CD14-positive monocyte (primary cell): ENCODE measurements at regions not wholly inside any gene's neighbourhood (a gene's known extent, or its start where the extent isn't known, plus 50 kb on each side); places are given as distances from the start of the nearest gene placed in this dataset.

Source experiments
- DNase-seq, 3 donors: peaks; one replicate each; pipeline ENCODE4 v3.0.0-alpha.2; 2011 to 2022
- H2AFZ ChIP-seq: 2 replicates; pipeline ENCODE4 v1.6.0; 2012; ENCODE audit warnings: mild to moderate bottlenecking, low read depth, low read length, inconsistent platforms; ENCODE audit not compliant: insufficient read depth, poor library complexity, severe bottlenecking
- H3K27ac ChIP-seq, 2 donors: 1 replicate in 1 of 2; 2 replicates in 1 of 2; pipeline ENCODE4 v1.5.1; 2012 to 2013; ENCODE audit warnings: low read length in 2 of 2, control low read depth in 1 of 2, inconsistent platforms in 1 of 2, low read depth in 1 of 2, mild to moderate bottlenecking in 1 of 2
- H3K27me3 ChIP-seq, 2 donors: one replicate each; pipeline versions ENCODE4 v1.6.0 to v1.6.1; 2011 to 2013; ENCODE audit warnings: low read length in 2 of 2; ENCODE audit not compliant: control insufficient read depth in 2 of 2, insufficient read depth in 2 of 2
- H3K36me3 ChIP-seq, 2 donors: replicated peaks in 1 of 2; 1 replicate in 1 of 2; 2 replicates in 1 of 2; pipeline versions ENCODE4 v1.5.1 to v1.6.1; 2012 to 2013; ENCODE audit warnings: low read length in 2 of 2, control low read depth in 1 of 2, inconsistent platforms in 1 of 2, mild to moderate bottlenecking in 1 of 2; ENCODE audit not compliant: insufficient read depth in 2 of 2, control insufficient read depth in 1 of 2
- H3K4me1 ChIP-seq, 2 donors: 1 replicate in 1 of 2; 2 replicates in 1 of 2; pipeline versions ENCODE4 v1.5.1 to v1.6.1; 2012 to 2013; ENCODE audit warnings: low read length in 2 of 2, control low read depth in 1 of 2, inconsistent platforms in 1 of 2, mild to moderate bottlenecking in 1 of 2, moderate library complexity in 1 of 2; ENCODE audit not compliant: insufficient read depth in 2 of 2, control insufficient read depth in 1 of 2
- H3K4me2 ChIP-seq: replicated peaks from 2 replicates; pipeline ENCODE3; 2012; ENCODE audit warnings: low read length, moderate library complexity, mild to moderate bottlenecking; ENCODE audit not compliant: poor library complexity, severe bottlenecking; ENCODE audit errors: extremely low read depth
- H3K4me3 ChIP-seq, 3 experiments: fragments of 200-600 bp in 1 of 3; sonication (generic) in 1 of 3; replicated peaks in 1 of 3; 1 replicate in 2 of 3; 2 replicates in 1 of 3; pipeline ENCODE4 v1.5.1; 2011 to 2013; ENCODE audit warnings: low read length in 3 of 3, mild to moderate bottlenecking in 3 of 3, control low read depth in 2 of 3, low read depth in 2 of 3, inconsistent platforms in 1 of 3, moderate library complexity in 1 of 3
- H3K79me2 ChIP-seq: 2 replicates; pipeline ENCODE4 v1.6.0; 2012; ENCODE audit warnings: mild to moderate bottlenecking, control low read depth, inconsistent platforms, low read length, moderate library complexity; ENCODE audit not compliant: insufficient read depth
- H3K9ac ChIP-seq: 2 replicates; pipeline ENCODE4 v1.6.0; 2017; ENCODE audit warnings: low read length, mild to moderate bottlenecking; ENCODE audit not compliant: insufficient read depth, poor library complexity, severe bottlenecking
- H3K9me3 ChIP-seq, 2 donors: replicated peaks in 1 of 2; 1 replicate in 1 of 2; 2 replicates in 1 of 2; pipeline versions ENCODE4 v1.5.1 to v1.6.1; 2012 to 2013; ENCODE audit warnings: low read length in 2 of 2, control low read depth in 1 of 2; ENCODE audit not compliant: control insufficient read depth in 1 of 2, insufficient read depth in 1 of 2
- H4K20me1 ChIP-seq: 2 replicates; pipeline ENCODE4 v1.6.0; 2012; ENCODE audit warnings: mild to moderate bottlenecking, low read length, control low read depth, moderate library complexity; ENCODE audit not compliant: insufficient read depth
- H3K27ac Mint-ChIP-seq, 7 donors: one replicate each; pipeline ENCODE4 v1.8.0; 2020; ENCODE audit warnings: mild to moderate bottlenecking in 7 of 7, mixed read lengths in 7 of 7, moderate library complexity in 6 of 7, inconsistent platforms in 2 of 7
- H3K27me3 Mint-ChIP-seq, 3 donors: one replicate each; pipeline ENCODE4 v1.8.0; 2021 to 2022; ENCODE audit warnings: low read depth in 3 of 3, mild to moderate bottlenecking in 3 of 3, mixed read lengths in 3 of 3, moderate library complexity in 3 of 3, inconsistent platforms in 1 of 3
- H3K36me3 Mint-ChIP-seq, 2 donors: one replicate each; pipeline ENCODE4 v1.8.0; 2020; ENCODE audit warnings: mixed read lengths in 2 of 2, inconsistent platforms in 1 of 2, mild to moderate bottlenecking in 1 of 2
- H3K4me1 Mint-ChIP-seq: one replicate; pipeline ENCODE4 v1.8.0; 2020; ENCODE audit warnings: mild to moderate bottlenecking, mixed read lengths
- H3K4me3 Mint-ChIP-seq, 2 donors: one replicate each; pipeline ENCODE4 v1.8.0; 2020; ENCODE audit warnings: mild to moderate bottlenecking in 2 of 2, mixed read lengths in 2 of 2, moderate library complexity in 1 of 2
- H3K9me3 Mint-ChIP-seq, 7 donors: one replicate each; pipeline ENCODE4 v1.8.0; 2020 to 2022; ENCODE audit warnings: mixed read lengths in 7 of 7, mild to moderate bottlenecking in 6 of 7, moderate library complexity in 6 of 7, inconsistent platforms in 2 of 7
- CTCF ChIP-seq: fragments of 200-600 bp; IDR thresholded peaks from one replicate; pipeline ENCODE4 v1.8.0; 2022; ENCODE audit warnings: antibody characterized with exemption, mild to moderate bottlenecking
- WGBS: methylation state at CpG from one replicate; pipeline ENCODE4 v1.1.5; 2013; ENCODE audit warnings: missing lambda C conversion rate; ENCODE audit not compliant: insufficient coverage; 5-methylcytosine and 5-hydroxymethylcytosine counted together
- intact Hi-C, 2 donors: fragments of 100-400 bp; cut with micrococcal nuclease; formaldehyde crosslinking; loops; one replicate each; pipeline versions ENCODE4 v1.15.0 to v1.15.1; 2023

GRCh38 chr4:14446311-14446710 is 556.0 kb upstream of the CPEB2 start:
- H3K27ac ChIP-seq, result no peak overlapping the region
- Mint-ChIP-seq H3K9me3 (peaks cover 3 to 18% (median 7%) of the 10 kb centered on the region in 7 donors), H3K4me3 (no peak overlapping the region), H3K4me1 (no peaks in the 10 kb centered on the region), H3K27ac (no peak overlapping the region), H3K27me3 (peaks cover 0 to 2% (median 1%) of the 10 kb centered on the region in 3 donors), H3K36me3 (no peaks in the 10 kb centered on the region)
- 43% methylated on average over 2 of the region's 4 CpGs for WGBS
- no peaks in the 10 kb centered on the region for H4K20me1 ChIP-seq
- H3K4me2 ChIP-seq, result no peak overlapping the region
- no peak overlapping the region for H3K4me3 ChIP-seq
- no peaks in the 10 kb centered on the region for H3K9me3 ChIP-seq
- H3K4me1 ChIP-seq, result no peaks in the 10 kb centered on the region
- no peak for DNase-seq
- intact Hi-C loops, result no loop called here
- H2AFZ ChIP-seq, result no peak overlapping the region
- H3K9ac ChIP-seq, result no peak overlapping the region
- no peaks in the 10 kb centered on the region for H3K79me2 ChIP-seq
- TF ChIP-seq CTCF, result no peak
- H3K36me3 ChIP-seq, result no peaks in the 10 kb centered on the region
- H3K27me3 ChIP-seq, result no peaks in the 10 kb centered on the region

DNA sequence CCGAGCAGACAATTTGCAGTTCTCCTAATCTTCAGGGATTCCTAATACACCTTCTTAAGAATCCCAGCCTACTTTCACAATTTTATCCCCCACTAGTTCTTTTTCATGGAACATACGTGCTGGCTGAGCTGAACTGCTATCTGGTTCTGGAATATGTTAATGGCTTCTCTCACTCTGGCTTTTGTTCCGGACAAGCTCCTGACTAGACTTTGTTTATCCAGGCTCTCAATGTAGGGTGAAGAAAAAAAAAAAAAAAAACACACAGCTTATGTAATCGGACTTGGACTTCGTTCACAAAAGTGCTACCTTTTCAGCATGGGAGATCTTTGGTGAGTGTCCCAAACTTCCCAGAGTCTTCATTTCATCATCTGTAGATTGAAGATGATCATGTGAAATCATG is 555.4 kb upstream of the CPEB2 start:
- no peak overlapping the region for H2AFZ ChIP-seq
- H3K4me3 ChIP-seq, result no peak overlapping the region
- H3K9me3 ChIP-seq, result no peaks in the 10 kb centered on the region
- H3K27ac ChIP-seq, result no peak overlapping the region
- H3K9me3 Mint-ChIP-seq, result peaks cover 3 to 18% (median 5%) of the 10 kb centered on the region in 7 donors
- WGBS, result 64% methylated on average over 2 of the region's 5 CpGs
- DNase-seq, result no peak
- H3K36me3 Mint-ChIP-seq, result no peaks in the 10 kb centered on the region
- intact Hi-C loops, result no loop called here
- no peak overlapping the region for H3K4me3 Mint-ChIP-seq
- no peaks in the 10 kb centered on the region for H3K79me2 ChIP-seq
- H3K27ac Mint-ChIP-seq, result no peak overlapping the region
- no peaks in the 10 kb centered on the region for H3K4me1 ChIP-seq
- H3K4me2 ChIP-seq, result no peak overlapping the region
- no peak overlapping the region for H3K9ac ChIP-seq
- H4K20me1 ChIP-seq, result no peaks in the 10 kb centered on the region
- no peaks in the 10 kb centered on the region for H3K4me1 Mint-ChIP-seq
- no peak for TF ChIP-seq CTCF
- no peaks in the 10 kb centered on the region for H3K27me3 ChIP-seq
- peaks cover 0 to 1% (median 0%) of the 10 kb centered on the region in 3 donors for H3K27me3 Mint-ChIP-seq
- no peaks in the 10 kb centered on the region for H3K36me3 ChIP-seq
